DND-41 (cell line): ENCODE measurements at regions not wholly inside any gene's neighbourhood (a gene's known extent, or its start where the extent isn't known, plus 50 kb on each side); places are given as distances from the start of the nearest gene placed in this dataset.
"Not testable (repeated sequence)": the region's sequence is repeated elsewhere in the genome, so short reads cannot be mapped to it uniquely, and the experiment has no call there.

Experiments used
- ATAC-seq: fragments of 200-7000 bp; cut with Tn5 transposase; 3 replicates; pipeline ENCODE4 v1.9.1; 2021; ENCODE audit warnings: low read depth; ENCODE audit not compliant: insufficient read depth
- DNase-seq: peaks from one replicate; pipeline ENCODE4 v3.0.0-alpha.2; 2020
- H2AFZ ChIP-seq: 2 replicates; pipeline ENCODE4 v1.6.0; 2012; ENCODE audit warnings: low read depth, low read length
- H3K27ac ChIP-seq: 2 replicates; pipeline ENCODE4 v1.5.1; 2012; ENCODE audit warnings: low read length, inconsistent platforms
- H3K27me3 ChIP-seq: fragments of 200-600 bp; sonication (generic); 2 replicates; pipeline ENCODE4 v1.6.0; 2012; ENCODE audit warnings: low read length, mild to moderate bottlenecking, inconsistent platforms; ENCODE audit not compliant: insufficient read depth, poor library complexity
- H3K36me3 ChIP-seq: 2 replicates; pipeline ENCODE4 v1.5.1; 2012; ENCODE audit warnings: low read length, inconsistent platforms; ENCODE audit not compliant: insufficient read depth
- H3K4me1 ChIP-seq: 2 replicates; pipeline ENCODE4 v1.5.1; 2012; ENCODE audit warnings: mild to moderate bottlenecking, low read length; ENCODE audit not compliant: insufficient read depth
- H3K4me2 ChIP-seq: 2 replicates; pipeline ENCODE4 v1.6.0; 2012; ENCODE audit warnings: mild to moderate bottlenecking, moderate library complexity, low read length, inconsistent platforms; ENCODE audit not compliant: insufficient read depth
- H3K4me3 ChIP-seq, 2 experiments: fragments of 200-600 bp in 1 of 2; shearing (Covaris generic) in 1 of 2; 2 replicates each; pipeline ENCODE4 v1.5.1; 2012 to 2016; ENCODE audit warnings: inconsistent platforms in 2 of 2, low read length in 2 of 2, mild to moderate bottlenecking in 2 of 2, low read depth in 1 of 2, moderate library complexity in 1 of 2
- H3K79me2 ChIP-seq: 2 replicates; pipeline ENCODE4 v1.6.0; 2012; ENCODE audit warnings: low read length, inconsistent platforms; ENCODE audit not compliant: insufficient read depth
- H3K9ac ChIP-seq: 2 replicates; pipeline ENCODE4 v1.6.0; 2012; ENCODE audit warnings: low read depth, mild to moderate bottlenecking, inconsistent platforms, low read length, moderate library complexity
- H3K9me3 ChIP-seq: 2 replicates; pipeline ENCODE4 v1.5.1; 2012; ENCODE audit warnings: low read length, moderate library complexity, mild to moderate bottlenecking, inconsistent platforms; ENCODE audit not compliant: insufficient read depth, severe bottlenecking
- H4K20me1 ChIP-seq: 2 replicates; pipeline ENCODE4 v1.6.0; 2012; ENCODE audit warnings: low read length; ENCODE audit not compliant: insufficient read depth
- CTCF ChIP-seq: IDR thresholded peaks from 2 replicates; pipeline ENCODE4 v1.5.1; 2012; ENCODE audit warnings: borderline replicate concordance, low read length, moderate library complexity, mild to moderate bottlenecking; ENCODE audit not compliant: poor library complexity, severe bottlenecking; ENCODE audit errors: extremely low read depth
- EZH2 ChIP-seq: IDR thresholded peaks from 3 replicates; pipeline ENCODE4 v1.6.1; 2012; ENCODE audit warnings: borderline replicate concordance, low read depth, mild to moderate bottlenecking, moderate library complexity, low read length, inconsistent platforms; ENCODE audit not compliant: severe bottlenecking

GRCh38 chr14:105951399-105951798 lies 425.0 kb downstream of the TMEM121 start:
- Histone ChIP-seq H4K20me1 (no peaks in the 10 kb centered on the region), H3K4me2 (no peak overlapping the region), H3K27me3 (no peaks in the 10 kb centered on the region), H3K4me3 (no peak overlapping the region), H3K79me2 (no peaks in the 10 kb centered on the region), H3K9ac (no peak overlapping the region), H3K27ac (no peak overlapping the region), H3K4me1 (no peaks in the 10 kb centered on the region), H3K9me3 (no peaks in the 10 kb centered on the region), H2AFZ (no peak overlapping the region), H3K36me3 (no peaks in the 10 kb centered on the region)
- TF ChIP-seq CTCF: no peak
- TF ChIP-seq EZH2: no peak
- ATAC-seq (no peak), DNase-seq (no peak)

- Histone ChIP-seq H3K27me3 (no peaks in the 10 kb centered on the region), H3K36me3 (no peaks in the 10 kb centered on the region), H3K9ac (no peak overlapping the region), H4K20me1 (no peaks in the 10 kb centered on the region), H3K4me2 (no peak overlapping the region), H3K4me1 (no peaks in the 10 kb centered on the region), H3K9me3 (no peaks in the 10 kb centered on the region), H3K79me2 (no peaks in the 10 kb centered on the region), H3K4me3 (no peak overlapping the region), H2AFZ (no peak overlapping the region), H3K27ac (no peak overlapping the region)
- ATAC-seq (no peak), DNase-seq (no peak)
- no peak for TF ChIP-seq EZH2
- TF ChIP-seq CTCF: no peak
Measured at GRCh38 chr14:105952222-105952621, 425.8 kb downstream of the TMEM121 start.

GRCh38 chr14:105952826-105953225 lies 426.4 kb downstream of the TMEM121 start:
- ATAC-seq (no peak), DNase-seq (no peak)
- H3K79me2 ChIP-seq: no peaks in the 10 kb centered on the region
- H3K27me3 ChIP-seq: no peaks in the 10 kb centered on the region
- no peak overlapping the region for H3K9ac ChIP-seq
- TF ChIP-seq CTCF (no peak), EZH2 (no peak)
- H3K4me3 ChIP-seq: no peak overlapping the region
- H3K4me1 ChIP-seq: no peaks in the 10 kb centered on the region
- no peak overlapping the region for H3K4me2 ChIP-seq
- no peaks in the 10 kb centered on the region for H4K20me1 ChIP-seq
- H3K9me3 ChIP-seq: no peaks in the 10 kb centered on the region
- H3K36me3 ChIP-seq: no peaks in the 10 kb centered on the region
- H2AFZ ChIP-seq: no peak overlapping the region
- no peak overlapping the region for H3K27ac ChIP-seq

GRCh38 chr14:105961625-105962024 lies 435.2 kb downstream of the TMEM121 start:
- H3K27me3 ChIP-seq, H3K9me3 ChIP-seq, H2AFZ ChIP-seq, H3K9ac ChIP-seq, H3K4me1 ChIP-seq, H3K79me2 ChIP-seq, H3K36me3 ChIP-seq, H3K4me3 ChIP-seq, H3K27ac ChIP-seq, H3K4me2 ChIP-seq, ATAC-seq, H4K20me1 ChIP-seq: not testable (repeated sequence)
- peak; percentile 39 for DNase-seq
